Activated CD4-positive, CD25-positive, alpha-beta regulatory T cell (primary cell): ENCODE measurements at regions not wholly inside any gene's neighbourhood (a gene's known extent, or its start where the extent isn't known, plus 50 kb on each side); places are given as distances from the start of the nearest gene placed in this dataset.
"Not testable (repeated sequence)": the region's sequence is repeated elsewhere in the genome, so short reads cannot be mapped to it uniquely, and the experiment has no call there.

Experiments used
- DNase-seq, 4 experiments: peaks; one replicate each; lab custom pipeline; 2025; lab: John Stamatoyannopoulos, UW

- not testable (repeated sequence) for DNase-seq
Measured at GRCh38 chr12:126985663-126986062, 1281.3 kb upstream of the TMEM132C start.

- no peak for DNase-seq
Measured at GRCh38 chr12:126989532-126989931, 1277.4 kb upstream of the TMEM132C start.

DNA sequence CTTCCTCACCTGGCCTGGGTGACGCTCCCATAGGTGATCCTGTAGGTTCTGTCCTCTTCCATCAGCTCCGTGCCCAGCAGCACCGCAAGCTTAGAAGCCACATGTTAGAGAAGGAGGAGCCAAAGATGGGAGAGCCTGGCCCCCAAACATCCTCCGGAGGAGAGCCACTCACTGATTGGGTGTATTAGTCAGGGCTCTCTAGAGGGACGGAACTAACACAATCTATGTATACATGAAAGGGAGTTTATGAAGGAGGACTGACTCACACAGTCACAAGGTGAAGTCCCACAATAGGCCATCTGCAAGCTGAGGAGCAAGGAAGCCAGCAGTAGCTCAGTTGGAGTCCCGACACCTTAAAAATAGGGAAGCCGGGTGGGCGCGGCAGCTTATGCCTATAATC lies 1273.1 kb upstream of the TMEM132C start:
- DNase-seq: no peak

DNA sequence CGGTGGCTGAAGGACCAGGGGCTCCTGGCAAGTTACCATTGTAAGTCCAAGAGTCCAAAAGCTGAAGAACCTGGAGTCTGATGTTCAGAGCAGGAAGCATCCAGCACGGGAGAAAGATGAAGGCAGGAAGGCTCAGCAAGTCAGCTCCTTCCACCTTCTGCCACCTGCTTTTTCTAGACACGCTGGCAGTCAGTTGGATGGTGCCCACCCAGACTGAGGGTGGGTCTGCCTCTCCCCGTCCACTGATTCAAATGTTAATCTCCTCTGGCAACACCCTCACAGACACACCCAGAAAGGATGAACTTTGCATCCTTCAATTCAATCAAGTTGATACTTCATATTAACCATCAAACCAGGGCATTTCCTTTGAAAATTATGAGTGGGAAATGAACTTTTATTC lies 1272.4 kb upstream of the TMEM132C start:
- no peak for DNase-seq

GRCh38 chr12:126998031-126998430 lies 1268.9 kb upstream of the TMEM132C start:
- no peak for DNase-seq

- no peak for DNase-seq
Measured at GRCh38 chr12:126998747-126999285, 1268.2 kb upstream of the TMEM132C start.

- DNase-seq: no peak
Measured at GRCh38 chr12:126999352-126999751, 1267.6 kb upstream of the TMEM132C start.

DNA sequence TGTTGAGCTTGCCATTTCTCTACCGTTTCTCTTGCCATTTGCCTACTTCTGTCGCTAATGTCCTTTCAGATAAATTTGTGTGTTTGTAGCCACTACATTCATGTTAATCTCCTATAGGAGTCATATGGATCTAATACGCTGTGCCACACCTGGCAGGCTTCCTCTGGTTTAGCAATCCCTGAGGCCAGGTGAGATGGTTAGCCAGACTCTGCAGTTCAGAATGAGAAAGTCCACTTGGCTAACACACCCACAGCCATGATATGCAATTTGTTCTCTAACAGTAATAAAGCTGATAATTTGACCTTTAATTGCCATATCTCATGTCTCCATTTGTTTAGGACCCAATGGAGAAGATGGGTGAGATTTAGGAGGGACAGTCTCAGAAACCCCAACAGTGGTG lies 1261.6 kb upstream of the TMEM132C start:
- no peak for DNase-seq

GRCh38 chr12:127006972-127007371 lies 1260.0 kb upstream of the TMEM132C start:
- no peak for DNase-seq

DNA sequence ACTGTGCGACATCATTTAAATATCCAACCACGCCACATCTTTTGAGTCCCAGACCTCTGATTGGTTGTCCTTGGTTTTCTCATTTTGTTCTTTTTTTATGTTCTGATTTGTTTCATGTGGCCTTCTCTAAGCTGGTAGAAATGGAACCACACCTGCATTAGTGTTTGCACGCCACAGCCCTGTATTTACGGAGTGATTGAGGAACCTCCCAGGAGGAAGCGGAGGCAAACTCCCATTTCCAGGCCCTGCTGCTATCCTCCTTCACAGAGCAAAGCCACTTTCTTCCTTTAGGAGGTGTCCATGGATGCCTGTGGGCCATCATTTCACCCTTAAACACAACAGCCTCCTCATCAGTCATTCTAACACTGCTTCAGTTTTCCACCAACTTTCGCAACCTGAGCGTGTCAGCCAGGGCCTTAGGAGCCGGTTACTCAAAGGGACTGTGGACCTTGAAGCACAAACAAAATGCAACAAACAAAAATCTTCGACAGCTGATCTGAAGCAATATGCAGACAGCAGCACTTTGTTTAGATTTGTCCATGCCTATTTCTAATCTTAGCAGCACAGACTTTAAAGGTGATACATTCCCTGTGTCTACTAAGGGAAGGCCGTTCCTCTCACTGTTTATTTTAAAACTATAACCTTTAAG lies 1258.1 kb upstream of the TMEM132C start:
- no peak for DNase-seq

DNA sequence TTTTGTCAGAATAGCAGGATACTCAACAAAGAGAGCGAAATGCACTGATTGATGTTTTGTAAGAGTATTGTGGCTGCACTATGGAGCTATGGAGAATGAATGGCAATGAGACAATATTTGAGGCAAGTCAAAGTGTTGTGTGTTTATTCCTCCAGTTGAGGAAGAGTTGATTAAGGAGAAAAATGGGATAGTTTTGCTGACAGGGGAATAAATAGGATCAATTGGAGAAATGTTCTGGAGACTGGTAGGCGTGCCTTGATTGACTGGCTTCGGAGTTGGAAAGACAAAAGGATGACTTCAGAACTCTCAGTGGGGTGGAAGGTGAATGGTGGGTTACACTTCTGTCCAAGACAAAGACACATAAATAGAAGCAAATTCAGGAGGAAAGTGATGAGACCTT lies 1254.9 kb upstream of the TMEM132C start:
- no peak for DNase-seq

- DNase-seq: no peak
Measured at GRCh38 chr12:127013197-127013596, 1253.8 kb upstream of the TMEM132C start.

- DNase-seq: no peak
Measured at GRCh38 chr12:127014079-127014478, 1252.9 kb upstream of the TMEM132C start.

DNA sequence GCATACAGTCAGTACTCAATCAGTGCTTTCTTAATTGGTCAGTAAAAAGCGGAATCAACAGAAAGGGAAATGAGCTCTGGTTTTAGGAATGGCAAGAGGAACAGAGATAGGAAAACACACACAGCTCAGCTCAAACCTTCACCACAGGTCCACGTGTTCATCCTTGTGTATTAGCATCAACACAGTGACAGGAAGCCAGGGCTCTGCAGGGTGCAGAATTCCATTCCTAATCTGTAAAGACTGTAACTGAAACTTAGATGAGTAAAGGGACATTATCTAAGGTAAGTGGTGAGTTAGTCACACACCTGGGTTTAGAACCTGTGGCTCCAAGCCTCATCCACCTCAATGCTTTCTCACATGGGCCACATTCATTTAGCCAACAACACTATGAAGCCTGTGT lies 1242.2 kb upstream of the TMEM132C start:
- DNase-seq: no peak

- DNase-seq: no peak
Measured at GRCh38 chr12:127025545-127025944, 1241.4 kb upstream of the TMEM132C start.

- no peak for DNase-seq
Measured at GRCh38 chr12:127035011-127035879, 1231.7 kb upstream of the TMEM132C start.

DNA sequence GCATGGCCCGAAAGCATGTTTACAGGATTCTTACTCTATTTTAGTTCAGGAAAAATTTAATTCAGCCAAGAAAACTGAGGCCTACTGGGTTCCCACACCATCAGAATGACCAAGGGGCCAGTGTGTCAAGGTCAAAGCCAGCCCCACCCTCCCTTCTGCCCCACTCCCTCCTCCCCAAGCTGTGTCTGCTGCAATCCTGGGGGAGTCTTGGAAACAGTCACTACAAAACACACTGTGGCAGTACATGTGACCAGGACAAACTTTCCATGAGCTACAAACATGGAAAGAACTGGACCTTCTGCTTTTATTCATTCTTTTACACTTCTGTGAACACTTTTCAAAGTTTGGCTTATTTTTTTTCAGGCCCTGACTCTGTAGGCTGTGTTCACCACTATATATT lies 1228.8 kb upstream of the TMEM132C start:
- DNase-seq: no peak

DNA sequence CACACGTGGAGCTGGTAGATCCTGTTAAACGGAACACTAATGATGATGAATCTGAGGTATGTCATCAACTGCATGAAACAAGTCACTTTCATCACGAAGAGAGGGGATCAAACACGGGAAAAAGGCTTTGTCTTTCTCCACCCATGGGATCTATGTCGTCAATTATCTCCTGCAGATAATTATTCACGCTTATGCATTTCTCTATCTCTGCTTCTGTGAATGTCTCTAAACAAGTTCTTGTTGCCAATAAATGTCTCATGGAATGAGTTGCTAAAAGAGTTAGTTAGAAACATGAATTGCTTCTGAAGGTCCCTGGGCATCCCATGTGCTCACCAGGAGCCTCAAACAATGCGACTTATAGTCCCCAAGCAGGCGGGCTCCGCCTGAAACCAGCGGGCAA lies 1228.2 kb upstream of the TMEM132C start:
- no peak for DNase-seq

GRCh38 chr12:127041985-127042625 lies 1224.9 kb upstream of the TMEM132C start:
- no peak for DNase-seq

DNA sequence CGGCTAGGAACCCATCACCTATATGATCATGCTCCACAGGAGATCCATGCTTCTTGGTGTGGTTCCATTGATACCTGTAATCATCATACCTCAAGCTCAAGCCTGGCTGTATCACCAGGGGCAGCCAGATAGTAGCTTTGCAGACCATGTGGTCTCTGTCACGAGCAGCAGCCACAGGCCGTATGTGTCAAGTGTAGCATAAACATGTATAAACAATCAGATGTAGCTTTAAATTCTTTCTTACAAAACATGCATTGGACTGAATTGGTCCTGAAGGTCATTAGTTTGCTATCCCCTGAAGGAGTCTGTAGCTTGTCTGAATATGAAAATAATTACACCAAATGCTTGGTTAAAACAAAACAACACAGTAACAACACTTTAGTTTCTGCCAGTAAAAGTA lies 1223.2 kb upstream of the TMEM132C start:
- no peak for DNase-seq

- DNase-seq: no peak
Measured at GRCh38 chr12:127044836-127045235, 1222.1 kb upstream of the TMEM132C start.

GRCh38 chr12:127046467-127046866 lies 1220.5 kb upstream of the TMEM132C start:
- no peak for DNase-seq

DNA sequence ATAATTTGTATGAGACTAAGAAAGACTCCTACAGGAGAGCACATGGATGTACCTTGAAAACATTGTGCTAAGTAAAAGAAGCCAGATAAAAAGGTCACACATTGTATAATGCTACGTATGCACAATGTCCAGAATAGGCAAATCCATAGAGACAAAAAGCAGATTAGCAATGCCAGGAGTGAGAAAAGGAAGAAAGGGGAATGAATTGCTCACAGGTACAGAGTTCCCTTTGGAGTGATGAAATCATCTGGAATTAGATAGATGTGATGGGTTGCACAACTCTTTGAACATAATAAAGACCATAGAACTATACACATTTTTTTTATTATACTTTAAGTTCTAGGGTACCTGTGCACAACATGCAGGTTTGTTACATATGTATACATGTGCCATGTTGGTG lies 1218.9 kb upstream of the TMEM132C start:
- no peak for DNase-seq
